GM21786 (cell line): ENCODE measurements at regions not wholly inside any gene's neighbourhood (a gene's known extent, or its start where the extent isn't known, plus 50 kb on each side); places are given as distances from the start of the nearest gene placed in this dataset.

Experiments
- ATAC-seq: cut with Tn5 transposase; IDR thresholded peaks from one replicate; pipeline ENCODE4 v1.9.1; 2021; ENCODE audit not compliant: unreplicated experiment

GRCh38 chr5:82854956-82855355 is 222.2 kb downstream of the TMEM167A start:
- ATAC-seq = no peak

DNA sequence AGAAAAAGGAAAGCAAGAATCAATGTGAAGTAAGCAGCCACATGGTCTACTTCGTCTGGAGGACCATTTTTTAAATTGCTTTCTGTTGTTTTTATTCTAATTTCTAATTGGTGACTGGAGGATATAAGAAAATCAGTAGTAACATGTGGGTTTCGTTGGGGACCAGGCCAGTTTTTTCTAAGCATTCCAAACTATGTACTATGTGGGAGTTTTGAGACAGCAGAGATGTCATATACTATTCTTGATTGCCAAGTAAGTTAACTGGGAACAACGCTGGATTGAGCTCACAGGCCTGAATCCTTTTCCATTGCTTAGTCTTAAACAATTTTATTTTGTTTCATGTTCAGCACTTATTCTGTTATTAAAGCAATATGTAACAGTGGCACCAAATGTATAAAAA is 225.7 kb downstream of the TMEM167A start:
- no peak for ATAC-seq

DNA sequence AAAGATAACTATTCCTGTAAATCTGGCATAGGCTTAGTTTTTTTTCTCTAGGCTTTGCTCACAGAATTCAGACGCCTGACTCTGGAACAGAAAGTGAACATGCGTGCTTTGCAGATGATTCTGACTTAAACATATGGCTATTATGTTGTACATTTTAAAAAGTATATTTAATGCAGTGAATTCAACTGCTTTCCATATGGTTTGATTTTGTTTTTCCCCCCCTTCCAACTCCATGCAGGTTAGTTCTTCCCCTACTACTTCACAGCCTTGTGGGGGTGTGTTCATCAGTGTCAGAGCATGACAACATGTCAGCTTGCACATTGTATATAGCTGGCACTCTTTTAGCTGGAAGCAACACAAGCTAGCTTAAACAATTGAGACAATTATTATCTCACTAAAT is 226.8 kb downstream of the TMEM167A start:
- no peak for ATAC-seq

- no peak for ATAC-seq
These were observed 227.3 kb downstream of the TMEM167A start for GRCh38 chr5:82849885-82850284.

- ATAC-seq = no peak
These were observed 229.6 kb downstream of the TMEM167A start for GRCh38 chr5:82847562-82847961.

DNA sequence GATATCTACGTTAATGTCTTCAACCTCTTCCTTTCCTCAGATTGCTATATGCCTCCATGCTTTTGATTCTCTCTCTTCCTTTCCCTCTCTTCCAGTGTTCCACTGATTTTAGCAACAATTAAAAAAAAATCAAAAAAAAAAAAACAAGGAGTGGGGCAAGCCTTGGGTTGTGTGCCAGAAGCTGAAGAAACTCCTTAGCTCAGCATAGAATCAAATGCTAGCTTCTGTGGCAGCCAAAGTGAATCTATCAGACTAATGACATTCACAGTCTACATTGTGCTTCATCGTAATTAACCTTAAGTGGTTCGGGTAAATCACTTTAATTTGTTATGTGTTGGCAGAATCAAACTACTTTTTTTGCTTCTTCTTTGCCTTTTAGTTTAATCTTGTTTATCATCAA is 237.3 kb downstream of the TMEM167A start:
- no peak for ATAC-seq

GRCh38 chr5:82835488-82835887 is 241.7 kb downstream of the TMEM167A start:
- ATAC-seq = no peak

GRCh38 chr5:82834151-82834550 is 243.0 kb downstream of the TMEM167A start:
- no peak for ATAC-seq

- ATAC-seq = no peak
These were observed 243.9 kb downstream of the TMEM167A start for GRCh38 chr5:82833277-82833676.

DNA sequence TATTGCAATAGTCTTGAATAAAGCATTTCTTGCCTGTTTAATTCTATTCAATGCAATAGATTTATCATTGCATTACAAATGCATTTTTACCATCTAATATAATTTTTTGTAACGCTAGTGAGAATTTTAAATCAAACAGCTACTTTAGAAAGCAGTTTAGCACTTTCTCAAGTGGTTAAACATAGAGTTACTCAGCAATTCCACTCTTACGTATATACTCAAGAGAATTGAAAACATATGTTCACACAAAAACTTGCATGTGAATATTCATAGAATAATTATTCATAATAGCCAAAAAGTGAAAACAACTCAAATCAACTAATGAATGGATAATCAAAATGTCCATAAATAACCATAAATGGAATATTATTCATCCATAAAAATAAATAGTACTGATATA is 244.7 kb downstream of the TMEM167A start:
- ATAC-seq = no peak

DNA sequence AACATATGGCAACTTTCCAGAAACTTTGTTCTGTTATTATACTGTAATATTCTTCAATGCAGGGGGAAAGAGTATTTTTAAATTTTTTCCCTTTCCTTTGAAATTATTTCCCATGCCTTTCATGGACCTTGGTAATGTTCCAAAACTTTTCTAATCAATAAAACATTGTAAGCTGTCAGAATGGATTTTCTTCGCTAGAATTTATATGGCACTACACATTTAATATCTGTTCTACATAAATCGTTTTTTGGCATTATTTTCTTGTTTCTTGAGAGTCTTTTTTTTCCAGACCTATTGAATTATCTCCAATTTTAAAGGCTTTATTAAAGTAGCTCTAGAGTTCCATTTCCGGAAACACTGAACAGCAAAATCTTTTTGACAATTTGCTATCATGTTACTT is 249.0 kb downstream of the TMEM167A start:
- ATAC-seq = no peak

DNA sequence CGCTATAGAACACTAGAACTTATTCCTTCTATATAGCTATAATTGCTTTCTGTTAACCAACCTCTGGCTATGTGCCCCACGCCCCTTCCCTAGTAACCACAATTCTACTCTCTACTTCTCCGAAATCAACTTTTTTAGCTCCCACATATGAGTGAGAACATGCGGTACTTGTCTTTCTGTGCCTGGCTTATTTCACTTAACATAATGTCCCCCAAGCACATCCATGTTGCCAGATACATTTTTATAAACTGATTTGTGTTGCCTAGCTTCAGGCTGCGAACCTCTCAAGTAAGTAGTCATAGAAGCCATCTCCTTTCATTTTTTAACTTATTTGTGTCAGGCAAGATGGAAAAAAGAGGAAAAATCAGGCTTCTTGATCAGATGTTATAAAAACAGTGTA is 249.5 kb downstream of the TMEM167A start:
- no peak for ATAC-seq

DNA sequence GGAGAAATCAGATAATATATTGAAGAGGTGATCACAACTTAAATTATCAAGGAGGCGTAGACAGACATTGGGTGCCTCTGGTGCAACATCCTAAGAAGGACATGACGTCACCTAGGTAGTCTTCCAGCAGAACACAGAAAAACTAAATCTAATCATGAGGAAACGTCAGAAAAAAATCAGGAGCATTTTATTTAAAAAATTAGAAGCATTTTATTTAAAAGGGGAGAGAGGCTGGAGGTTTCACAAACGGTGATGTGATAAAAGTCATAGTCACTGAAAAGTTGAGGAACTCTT is 254.6 kb downstream of the TMEM167A start:
- ATAC-seq = no peak

DNA sequence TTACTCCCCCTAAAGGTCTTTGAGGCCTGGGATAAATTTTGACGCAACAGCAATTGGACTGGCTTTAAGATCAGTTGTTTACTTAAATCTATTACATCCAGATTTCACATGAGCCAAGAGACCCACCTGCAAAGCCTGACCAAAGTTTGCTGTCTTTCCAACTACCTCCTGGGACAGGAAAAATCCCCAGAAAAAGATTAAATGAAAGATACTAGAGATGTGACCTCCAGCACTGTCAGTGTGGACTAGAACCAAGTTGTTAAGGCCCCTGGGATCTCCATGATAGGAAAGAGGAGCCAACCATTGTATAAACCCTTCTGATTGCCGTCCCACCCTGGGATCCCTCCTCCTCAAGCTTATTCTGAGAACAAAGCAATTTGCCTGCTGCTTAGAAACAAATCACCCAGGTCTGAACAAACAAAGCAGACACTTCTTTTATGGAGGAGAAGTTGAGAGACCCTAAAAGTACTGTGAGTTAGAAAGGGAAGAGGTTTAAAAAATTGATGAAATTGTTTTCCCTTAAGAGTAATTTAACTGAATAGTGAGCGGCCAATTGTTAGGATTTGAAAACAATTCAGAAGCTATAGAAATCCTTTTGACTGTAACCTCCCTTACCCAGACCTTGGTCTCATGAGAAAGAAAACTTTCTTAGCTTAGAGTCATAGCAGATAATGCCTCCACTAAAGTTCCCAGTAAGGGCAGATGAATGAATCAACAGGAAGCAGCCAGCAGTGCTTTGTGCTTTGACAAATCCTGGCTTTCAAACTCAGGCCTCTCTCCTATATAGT is 255.2 kb downstream of the TMEM167A start:
- ATAC-seq = no peak

DNA sequence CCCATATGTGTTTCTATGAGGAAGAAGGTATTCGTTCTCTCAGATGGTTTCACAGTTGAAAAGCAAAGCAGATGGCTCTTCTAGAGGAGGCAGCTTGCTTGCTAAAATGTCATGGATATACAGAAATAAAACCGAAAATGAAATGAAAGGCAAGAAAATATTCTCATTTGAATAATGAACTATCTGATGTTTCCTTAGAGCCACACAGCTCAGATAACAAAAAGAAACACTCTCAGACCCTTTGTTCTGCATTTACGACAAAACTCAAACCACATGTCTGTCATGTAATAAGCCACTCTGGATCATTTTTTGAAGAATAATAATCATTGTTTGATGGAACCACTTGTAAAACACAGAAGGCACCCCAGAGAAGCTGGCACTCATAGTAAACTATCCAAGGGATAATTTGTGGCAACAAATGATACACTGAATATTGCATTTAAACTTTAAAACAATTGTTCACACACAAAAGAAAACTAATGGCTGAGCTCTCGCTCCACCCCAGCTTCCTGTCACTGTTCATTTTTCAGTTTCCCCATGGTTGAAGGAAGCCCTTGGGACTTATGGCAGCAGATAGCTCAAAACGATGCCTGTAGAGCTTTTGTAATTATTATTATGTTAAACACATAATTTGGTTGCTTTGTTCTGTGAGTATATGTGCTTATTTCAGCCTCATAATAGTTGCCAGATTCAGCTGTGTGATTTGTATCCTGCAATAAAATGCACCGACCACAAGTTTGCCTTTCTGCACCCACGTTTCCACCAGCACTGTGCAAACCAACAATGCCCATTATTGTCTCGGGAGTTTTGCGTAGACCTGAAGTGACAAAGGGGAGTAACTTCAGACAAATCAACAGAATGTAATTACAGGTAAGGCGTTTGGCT is 256.0 kb downstream of the TMEM167A start:
- ATAC-seq = peak; percentile 80

GRCh38 chr5:82820188-82820587 is 257.0 kb downstream of the TMEM167A start:
- ATAC-seq = no peak

- ATAC-seq = no peak
These were observed 259.1 kb downstream of the TMEM167A start for GRCh38 chr5:82817897-82818676.

- ATAC-seq = no peak
These were observed 260.3 kb downstream of the TMEM167A start for GRCh38 chr5:82816926-82817325.

DNA sequence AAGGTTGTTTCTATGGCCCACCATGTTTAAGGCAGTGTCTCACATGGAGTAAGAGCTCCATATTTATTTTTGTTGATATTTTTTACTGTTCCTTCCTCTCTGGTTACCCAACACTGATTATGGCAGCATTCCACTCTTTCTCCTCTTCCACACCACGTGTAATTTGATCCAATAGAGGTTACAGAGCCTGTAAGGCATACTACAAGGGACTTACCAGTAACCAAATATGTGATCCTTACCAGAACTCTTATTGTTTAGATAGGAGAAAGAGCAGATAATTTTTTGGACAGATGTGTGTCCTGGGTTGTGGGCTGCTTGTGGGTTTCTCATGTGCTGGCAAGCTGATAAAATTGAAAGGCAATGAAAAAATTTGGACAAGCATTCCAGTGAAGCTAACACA is 261.3 kb downstream of the TMEM167A start:
- no peak for ATAC-seq

DNA sequence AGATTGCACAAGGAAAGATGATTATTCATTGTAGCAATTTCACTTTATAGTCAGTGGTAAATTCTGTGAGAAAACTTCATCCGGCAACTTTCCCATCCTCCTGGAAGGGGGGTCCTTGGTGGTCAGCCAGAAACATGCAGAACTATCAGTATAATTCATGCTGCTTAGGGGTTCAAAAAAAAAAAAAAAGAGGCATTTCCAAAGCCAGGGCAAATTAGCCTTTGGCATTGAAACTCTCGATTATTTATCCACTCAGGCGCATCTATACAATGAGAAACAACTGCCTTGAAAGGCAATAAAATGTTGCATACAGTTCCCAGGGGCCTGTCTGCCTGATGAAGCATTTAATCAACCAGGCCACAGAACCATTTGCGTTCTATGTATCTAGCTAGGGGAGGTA is 263.3 kb downstream of the TMEM167A start:
- no peak for ATAC-seq

DNA sequence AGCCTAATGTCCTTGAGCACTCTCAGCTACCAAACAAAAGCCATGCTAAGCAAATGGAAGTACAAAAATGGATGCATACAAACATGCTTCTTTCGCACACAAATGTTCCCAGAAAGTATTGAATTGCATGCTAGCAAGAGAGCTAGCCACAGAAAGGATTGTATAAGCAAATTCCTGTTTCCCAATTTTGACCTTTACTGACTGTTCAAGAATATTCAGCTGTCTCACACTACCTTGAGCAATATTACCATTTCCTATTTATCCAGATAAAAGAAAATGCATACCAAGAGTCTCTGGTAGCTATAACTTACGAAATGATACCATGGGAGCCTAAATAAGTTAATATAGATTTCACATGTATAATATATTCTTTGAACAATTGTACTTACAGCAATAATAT is 264.6 kb downstream of the TMEM167A start:
- no peak for ATAC-seq

DNA sequence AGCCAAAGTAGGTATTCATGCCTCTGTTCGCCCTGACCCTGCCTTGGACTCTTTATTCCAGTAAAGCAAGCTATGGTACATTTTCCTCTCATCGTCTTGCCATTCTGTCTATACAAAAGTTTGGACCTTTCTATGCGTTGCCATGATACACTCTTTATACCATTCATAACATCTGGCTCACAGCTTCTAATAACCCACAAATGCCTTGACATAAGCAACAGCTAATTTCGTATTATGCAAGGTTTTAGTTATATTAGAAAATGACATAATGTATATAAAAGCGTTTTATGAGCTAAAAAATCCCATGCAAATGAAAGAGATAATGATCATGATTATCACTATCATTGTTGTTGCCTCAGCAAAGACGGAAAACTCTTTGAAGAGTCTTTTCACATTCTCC is 265.7 kb downstream of the TMEM167A start:
- no peak for ATAC-seq
